GM13976 (cell line): ENCODE measurements at regions not wholly inside any gene's neighbourhood (a gene's known extent, or its start where the extent isn't known, plus 50 kb on each side); places are given as distances from the start of the nearest gene placed in this dataset.

Experiments
- DNase-seq: peaks from one replicate; pipeline ENCODE4 v3.0.0; 2012; ENCODE audit warnings: low spot score
- in situ Hi-C: fragments of 300-500 bp; cut with MboI; formaldehyde crosslinking; loops from one replicate; pipeline ENCODE4 v1.12.0; 2022; ENCODE audit warnings: low sequenced_read_pairs, mixed read lengths, inconsistent platforms; ENCODE audit not compliant: unreplicated experiment
- TF ChIP-seq, protein P1 (sequence below): IDR thresholded peaks from 2 replicates; pipeline ENCODE4 v1.5.1; 2012; ENCODE audit warnings: borderline replicate concordance, mild to moderate bottlenecking; ENCODE audit not compliant: insufficient read depth; ENCODE audit errors: extremely low read depth, missing control alignments, control extremely low read depth

DNA sequence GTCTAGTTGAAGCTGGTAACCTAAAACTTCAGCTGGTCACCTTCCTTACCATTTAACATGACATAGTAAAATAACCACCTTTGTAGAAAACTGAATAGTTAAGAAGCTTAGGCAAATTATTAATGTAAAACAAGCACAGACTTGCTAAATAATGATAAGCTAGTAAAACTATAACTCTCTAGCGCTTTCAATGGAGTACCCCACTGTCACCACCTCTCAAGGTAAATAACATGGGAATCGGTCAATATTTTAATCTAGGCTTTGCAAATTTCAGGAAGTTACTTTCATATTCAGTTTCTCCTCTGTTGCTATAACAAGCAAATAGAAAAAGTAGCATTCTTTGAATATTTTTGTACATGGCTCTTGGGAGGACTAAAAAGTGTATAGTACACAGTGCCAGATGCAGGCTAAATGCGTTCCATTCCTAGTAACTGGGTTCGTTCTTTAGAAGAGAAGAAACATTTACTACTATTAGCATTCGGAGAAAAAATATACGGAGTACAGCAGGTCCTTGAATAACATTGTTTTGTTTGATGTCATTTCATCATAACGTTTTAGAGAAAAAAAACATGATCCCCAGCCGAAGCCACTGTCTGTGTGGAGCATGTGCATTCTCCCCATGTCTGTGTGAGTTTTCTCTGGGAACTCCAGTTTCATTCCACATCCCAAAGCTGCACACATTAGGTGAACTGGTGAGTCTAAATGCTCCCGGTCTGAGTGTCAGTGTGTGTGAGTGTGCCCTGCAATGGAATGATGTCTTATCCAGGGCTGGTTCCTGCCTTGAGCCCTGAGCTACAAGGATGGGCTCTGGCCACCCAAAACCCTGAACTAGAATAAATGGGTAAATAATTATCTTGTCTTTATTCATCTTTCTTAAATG lies 52.5 kb downstream of the EPRS1 start:
- TF ChIP-seq, protein P1, sequence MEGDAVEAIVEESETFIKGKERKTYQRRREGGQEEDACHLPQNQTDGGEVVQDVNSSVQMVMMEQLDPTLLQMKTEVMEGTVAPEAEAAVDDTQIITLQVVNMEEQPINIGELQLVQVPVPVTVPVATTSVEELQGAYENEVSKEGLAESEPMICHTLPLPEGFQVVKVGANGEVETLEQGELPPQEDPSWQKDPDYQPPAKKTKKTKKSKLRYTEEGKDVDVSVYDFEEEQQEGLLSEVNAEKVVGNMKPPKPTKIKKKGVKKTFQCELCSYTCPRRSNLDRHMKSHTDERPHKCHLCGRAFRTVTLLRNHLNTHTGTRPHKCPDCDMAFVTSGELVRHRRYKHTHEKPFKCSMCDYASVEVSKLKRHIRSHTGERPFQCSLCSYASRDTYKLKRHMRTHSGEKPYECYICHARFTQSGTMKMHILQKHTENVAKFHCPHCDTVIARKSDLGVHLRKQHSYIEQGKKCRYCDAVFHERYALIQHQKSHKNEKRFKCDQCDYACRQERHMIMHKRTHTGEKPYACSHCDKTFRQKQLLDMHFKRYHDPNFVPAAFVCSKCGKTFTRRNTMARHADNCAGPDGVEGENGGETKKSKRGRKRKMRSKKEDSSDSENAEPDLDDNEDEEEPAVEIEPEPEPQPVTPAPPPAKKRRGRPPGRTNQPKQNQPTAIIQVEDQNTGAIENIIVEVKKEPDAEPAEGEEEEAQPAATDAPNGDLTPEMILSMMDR, result no peak
- DNase-seq, result no peak
- in situ Hi-C loops, result no loop called here

DNA sequence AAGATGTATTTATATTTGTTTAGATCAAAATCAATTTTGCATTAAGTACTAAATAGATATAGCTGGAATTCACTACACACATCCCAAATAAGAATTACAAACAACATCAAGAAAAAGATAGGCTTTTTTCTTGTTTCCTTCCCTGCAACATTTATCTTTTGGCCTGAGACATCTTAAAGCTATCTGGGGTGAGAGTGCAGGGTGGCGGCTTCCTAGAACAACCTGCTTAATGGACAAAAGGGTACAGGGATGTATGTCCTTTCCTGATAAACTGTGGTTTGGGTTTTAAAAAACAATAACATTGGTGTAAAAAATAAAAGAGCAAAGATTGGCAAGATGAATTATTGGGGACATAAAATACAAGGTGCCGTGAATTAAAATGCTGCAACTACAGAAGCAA lies 54.4 kb downstream of the EPRS1 start:
- TF ChIP-seq, protein P1, result no peak
- in situ Hi-C loops, result no loop called here
- no peak for DNase-seq

DNA sequence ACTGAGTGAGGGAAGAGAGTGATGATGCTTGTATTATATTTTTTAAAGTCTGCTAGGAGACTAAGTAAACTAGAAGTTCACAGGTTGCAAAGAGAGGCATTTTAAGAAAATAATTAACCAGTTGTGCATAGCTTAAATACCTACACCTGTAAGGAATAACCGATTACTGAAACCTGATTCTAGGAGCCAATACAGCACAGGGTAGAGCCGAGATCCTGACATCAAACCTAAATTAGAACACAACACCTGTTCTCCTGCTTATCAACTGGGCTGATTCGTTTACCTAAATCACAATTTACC lies 54.8 kb downstream of the EPRS1 start:
- in situ Hi-C loops, result no loop called here
- no peak for DNase-seq
- TF ChIP-seq, protein P1, result no peak

DNA sequence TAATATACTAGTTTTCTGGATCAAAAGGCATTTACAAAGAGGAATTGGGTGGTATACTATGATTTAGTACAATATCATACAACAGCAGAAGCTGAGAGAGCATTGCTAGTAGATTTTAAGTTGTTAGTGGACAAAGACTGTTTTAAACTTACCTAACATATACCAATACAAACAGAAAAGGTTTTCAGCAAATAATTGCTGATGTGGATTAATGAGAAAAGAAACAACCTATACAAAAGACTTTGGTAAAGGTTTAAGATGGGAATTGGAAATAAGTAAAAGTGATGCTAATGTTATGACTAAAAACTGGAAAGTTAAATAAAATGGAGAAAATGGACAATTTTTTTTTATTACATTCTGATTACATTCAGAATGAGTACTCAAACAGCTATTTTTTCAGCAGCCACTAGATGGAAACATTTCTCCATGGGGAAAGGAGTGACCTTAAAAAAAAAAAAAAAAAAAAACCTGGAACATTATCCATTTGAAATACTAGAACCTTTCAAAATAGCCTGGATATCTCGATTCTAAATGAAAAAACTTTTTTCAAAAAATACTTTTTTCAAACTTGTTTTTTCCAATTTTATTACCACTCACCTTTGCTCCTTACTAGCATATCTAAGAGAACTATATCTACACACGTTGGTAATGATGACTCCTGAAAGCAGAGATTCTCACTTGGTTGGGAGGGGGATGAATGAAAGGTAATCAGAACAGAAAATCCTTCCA lies 55.4 kb downstream of the EPRS1 start:
- no peak for DNase-seq
- in situ Hi-C loops, result no loop called here
- TF ChIP-seq, protein P1, result peak; percentile 25

DNA sequence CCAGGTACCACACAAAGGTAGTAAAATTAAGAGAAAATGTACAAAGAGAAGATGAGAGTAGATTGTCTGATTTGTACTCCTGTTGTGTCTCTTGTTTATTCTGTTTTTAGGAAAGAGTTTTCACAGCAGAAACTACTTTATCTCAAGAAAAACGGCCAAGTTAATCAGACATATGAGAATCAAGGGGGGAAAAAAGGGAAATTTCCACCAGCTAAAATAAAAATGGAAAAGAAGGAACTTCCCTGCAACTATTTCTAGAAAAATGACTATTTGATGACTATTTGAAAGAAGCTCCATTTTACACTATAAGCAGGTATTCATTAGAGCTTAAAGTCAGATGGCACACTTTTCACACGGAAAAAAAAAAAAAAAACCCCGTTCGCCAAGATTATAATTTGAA lies 56.5 kb downstream of the EPRS1 start:
- TF ChIP-seq, protein P1, result no peak
- in situ Hi-C loops, result no loop called here
- no peak for DNase-seq

DNA sequence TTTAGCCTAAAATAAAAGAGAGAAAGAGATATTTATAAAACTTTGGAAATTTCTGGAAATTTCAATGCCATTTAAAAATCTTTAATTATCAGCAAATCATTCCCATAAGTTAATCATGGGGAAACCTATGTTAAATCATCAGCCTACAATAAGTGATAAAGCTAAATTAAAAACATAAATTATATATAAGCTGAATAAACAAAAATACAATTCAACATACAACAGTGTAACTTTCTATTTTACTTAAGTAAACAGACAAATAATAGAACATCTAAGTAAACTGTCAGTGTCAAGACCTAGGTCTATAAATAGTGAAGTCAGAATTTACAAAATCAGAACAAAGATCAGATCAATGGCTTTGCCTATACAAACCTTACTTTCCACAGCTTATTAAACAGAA lies 57.5 kb downstream of the EPRS1 start:
- no peak for DNase-seq
- TF ChIP-seq, protein P1, result no peak
- in situ Hi-C loops, result no loop called here
